Activated CD4-positive, alpha-beta T cell treated with anti-CD3 and anti-CD28 coated beads, Interleukin-2, Interleukin-4, amounts not matched to agents 100 ng/mL and 50 ng/mL, durations not matched to agents 16 hours and 8 hours (primary cell): ENCODE measurements at regions not wholly inside any gene's neighbourhood (a gene's known extent, or its start where the extent isn't known, plus 50 kb on each side); places are given as distances from the start of the nearest gene placed in this dataset.

Source experiments
- DNase-seq: peaks from one replicate; pipeline ENCODE4 v3.0.0-alpha.2; 2020; ENCODE audit warnings: low spot score

DNA sequence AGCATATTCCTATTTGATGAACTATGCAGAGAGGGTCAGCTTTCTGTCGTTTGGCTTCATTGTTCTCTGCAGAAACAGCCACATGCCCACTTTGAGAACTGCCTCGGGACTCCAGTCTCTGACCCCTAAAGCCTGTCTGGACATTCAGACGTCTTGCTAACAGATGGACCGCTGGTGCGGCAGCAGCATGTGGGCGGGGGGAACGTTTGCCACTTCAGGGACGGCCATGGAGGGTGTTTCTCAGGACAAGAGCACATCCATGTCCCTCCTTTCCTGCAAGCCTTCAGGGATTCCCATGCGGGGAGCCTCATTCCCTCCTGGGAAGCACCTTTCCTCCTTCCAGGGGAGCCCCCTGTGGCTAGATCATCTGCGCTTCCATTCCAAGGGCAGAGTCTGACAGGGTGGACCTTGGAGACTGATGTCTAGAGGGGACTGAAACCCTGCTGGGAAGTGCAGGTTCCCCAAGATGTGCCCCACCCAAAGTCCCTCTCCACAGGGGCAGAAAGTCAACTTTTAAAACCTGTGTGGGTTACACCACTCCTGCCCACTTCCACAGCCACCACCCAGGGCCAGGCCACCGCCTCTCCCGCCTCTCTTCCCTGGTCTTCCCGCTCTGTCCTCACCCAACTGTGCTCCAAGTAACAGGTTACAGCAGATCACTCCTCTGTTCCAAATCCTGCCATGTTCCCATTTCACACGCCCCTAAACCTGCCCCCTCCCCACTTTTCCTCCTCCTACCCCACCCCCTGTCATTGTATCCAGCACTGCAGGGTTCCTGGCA is 94.8 kb upstream of the PMEPA1 start:
- DNase-seq: no peak

DNA sequence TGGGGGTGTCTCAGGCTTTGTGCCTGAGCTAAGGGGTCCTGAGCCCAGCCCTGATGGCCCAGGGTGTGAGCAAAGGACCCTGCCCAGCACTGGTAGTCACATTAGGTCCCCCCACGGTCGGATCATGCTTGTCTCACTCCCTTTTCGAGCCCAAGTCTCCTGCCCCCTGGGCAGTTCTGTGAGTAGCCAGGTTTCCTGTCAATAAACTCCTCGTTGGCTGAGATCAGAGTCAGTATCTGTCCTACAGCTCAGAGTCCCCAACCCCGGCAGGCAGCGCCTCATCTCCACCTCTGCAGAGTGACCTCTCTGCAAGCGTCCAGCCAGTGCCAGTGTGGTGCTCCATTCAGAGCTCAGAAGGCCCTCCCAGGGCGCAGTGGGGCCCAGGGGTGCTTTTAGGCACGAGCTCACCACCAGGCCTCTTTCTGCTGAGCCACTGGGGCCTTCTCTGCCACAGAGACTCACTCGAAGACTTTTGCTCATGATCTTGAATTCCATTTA is 93.7 kb upstream of the PMEPA1 start:
- no peak for DNase-seq

DNA sequence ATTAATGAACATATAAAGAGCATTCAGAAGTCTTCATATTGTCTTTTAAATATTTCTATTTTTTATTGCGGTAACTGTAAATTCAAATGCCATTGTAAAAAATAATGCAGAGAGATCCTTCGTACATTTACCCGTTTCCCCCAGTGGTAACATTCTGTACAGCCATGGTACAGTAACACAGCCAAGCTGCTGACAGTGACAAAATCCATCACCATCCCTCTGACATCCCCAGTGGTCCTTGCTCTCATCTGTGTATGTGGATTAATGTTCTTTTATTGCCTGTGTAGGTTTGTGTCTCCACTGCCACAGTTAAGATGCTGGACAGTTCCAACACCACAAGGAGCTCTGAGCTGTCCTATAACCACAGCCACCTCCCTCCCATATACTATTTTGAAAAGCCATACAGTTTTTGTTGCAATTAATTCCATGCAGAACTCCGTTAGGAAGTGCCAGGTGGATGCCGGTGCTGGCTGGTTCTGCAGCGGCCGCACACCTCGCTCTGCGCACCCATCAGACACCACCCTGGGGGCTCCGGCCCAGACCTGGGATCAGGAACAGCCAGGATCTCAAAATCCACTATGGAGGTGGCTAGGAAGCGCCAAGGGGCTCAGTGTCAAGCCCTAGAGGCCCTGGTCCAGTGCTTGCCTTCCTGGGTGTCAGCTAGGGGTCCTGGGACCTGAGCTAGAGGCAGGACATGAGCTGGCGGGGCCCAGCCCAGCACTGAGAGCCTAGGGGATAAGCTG is 93.1 kb upstream of the PMEPA1 start:
- DNase-seq: no peak

DNA sequence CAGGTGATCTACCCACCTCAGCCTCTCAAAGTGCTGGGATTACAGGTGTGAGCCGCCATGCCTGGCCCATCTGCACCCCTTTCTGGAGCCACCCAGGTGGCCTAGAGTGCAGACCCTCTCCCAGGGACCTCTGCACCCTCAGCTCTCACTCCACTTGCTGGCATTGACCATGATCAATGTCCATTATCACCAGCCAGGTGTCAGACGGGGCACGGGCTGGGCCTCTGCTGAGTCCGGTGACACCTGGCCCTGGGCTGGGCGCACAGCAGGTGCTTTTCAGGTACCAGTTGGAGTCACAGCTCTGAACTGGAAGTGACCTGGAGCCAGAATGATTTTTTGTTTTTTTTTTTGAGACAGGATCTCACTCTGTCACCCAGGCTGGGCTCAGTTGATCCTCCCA is 91.8 kb upstream of the PMEPA1 start:
- DNase-seq: no peak

DNA sequence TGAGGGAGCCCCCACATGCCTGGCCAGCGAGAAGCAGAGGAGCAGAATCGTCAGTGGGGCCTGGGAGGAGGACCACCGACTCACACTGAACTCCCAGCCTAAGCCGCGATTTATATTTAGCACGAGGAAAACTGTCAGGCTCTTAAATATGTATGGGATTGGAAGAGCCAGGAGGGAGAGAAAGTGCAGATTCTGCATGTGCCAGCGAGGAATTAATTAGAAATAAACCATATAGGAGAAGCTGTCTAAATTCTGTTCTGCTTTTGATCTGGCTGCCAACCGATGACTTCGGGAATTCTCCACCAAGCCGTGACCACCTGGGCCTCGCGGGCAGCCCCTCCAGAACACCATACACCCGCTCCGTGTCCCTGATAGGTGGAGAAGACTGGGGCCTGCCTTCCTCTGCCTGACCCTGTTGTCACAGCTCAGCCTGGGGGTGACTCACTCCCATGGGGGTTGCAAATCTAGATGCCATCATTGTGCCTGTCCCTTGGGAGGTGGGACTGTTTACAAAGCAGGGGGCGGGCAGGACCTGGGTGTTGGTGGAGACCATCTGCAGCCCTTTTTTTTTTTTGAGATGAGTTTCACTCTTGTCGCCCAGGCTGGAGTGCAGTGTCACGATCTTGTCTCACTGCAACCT is 91.1 kb upstream of the PMEPA1 start:
- DNase-seq: no peak

DNA sequence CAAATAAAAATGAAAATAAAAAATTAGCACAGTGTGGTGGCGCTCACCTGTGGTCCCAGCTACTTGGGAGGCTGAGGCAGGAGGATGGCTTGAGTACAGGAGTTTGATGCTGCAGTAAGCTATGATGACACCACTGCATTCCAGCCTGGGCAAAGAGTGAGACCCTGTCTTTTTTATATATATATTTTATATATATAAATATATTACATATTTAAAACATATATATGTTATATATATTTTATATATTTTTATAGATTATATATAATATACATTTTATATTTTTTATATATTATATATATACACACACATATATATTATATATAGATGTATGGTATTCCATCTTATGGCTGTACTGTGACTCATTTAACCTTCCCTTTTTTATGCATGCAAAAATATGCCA is 87.6 kb upstream of the PMEPA1 start:
- DNase-seq: no peak

DNA sequence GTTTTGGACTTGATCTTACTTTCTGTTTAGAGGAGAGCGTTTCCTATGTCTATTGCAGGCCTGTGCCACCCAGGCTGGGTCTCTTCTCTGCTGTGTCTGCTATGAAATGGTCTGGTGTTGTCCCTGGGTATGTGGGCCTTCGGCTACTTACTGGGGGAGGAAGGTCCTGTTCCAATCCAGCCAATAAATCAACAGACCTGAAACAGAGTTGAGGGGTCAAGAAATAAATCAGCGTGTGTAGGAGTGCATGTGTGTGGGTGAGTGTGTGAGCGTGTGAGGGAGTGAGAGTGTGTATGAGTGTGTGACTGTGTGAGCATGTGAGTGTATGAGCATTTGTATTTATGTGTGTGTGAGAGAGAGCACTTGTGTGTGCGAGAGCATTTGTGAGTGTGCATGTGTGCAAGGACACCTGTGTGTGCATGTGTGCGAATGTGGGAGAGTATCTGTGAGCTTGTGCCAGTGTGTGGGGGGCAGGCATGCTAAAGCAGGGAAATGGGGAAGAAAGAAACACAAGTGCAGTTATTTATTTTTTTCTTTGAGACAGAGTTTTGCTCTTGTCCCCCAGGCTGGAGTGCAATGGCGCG is 86.3 kb upstream of the PMEPA1 start:
- DNase-seq: no peak

DNA sequence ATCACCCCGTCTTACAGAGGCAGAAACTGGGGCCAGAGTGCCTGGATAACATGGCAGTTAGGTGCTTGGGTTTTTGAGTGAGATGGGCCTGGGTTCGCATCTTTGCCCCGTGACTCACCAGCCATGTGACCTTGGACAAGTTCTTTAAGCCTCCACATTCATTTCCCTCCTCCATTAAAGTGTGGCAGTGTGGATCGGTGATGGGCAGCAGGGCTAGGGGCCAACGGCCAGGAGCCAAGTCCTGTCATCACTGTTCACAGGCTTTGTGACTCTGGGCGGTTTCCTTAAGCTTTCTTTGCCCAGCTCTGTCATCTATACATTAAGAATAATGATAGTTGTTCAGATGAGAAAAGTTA is 85.5 kb upstream of the PMEPA1 start:
- DNase-seq: no peak

DNA sequence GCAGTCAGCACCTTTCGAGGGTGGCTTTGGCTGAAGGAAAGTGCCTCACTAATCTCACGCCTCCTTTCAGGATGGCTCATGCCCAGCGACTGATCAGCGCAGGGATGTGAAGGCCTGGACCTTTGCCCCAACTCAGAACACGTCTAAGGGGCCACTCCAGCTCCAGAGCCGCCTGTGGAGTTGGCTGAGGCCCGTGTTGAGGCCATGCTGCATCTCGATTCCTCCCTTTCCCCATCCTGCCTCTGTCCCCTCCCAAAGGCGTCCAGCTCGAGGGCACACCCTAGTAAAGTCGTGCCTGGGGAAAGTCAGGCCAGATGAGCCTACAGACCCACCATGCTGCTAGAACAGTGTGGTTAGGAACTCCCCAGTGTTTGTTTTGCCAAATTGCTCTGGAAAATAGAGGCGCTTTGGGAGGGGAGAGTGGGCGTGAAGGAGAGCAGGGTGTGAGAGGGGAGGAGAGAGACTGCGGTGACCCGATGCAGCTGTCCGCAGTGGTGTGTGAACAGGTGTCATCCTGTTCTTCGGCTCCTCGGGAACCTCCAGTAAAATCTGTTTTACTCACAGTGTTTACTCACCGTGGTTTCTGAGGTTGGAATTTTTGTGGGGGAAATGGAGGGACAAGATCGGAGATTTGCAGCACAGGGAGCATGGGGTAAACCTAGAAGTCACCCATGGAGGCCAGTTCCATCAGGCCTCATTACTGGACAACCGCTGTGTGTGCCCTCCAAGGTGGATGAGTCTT is 85.0 kb upstream of the PMEPA1 start:
- no peak for DNase-seq

DNA sequence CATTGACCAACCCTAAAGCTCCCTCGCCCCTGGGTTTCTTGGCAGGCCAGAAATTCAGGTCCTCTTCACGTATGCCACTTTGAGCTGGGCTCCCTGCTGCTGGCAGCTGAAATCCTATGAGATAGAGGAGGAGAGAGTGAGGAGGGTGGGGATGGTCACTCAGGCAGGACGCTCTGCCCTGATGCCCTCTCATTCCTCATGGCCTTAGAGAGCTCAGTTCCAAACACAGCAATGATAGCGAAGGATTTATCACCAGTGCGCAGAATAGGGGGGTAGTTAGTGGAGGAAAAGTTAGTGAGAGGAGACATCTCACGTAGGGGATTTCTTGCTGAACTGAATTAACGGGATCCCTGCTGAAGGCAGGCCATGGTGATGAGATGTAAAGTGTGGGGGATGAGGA is 84.2 kb upstream of the PMEPA1 start:
- DNase-seq: no peak

DNA sequence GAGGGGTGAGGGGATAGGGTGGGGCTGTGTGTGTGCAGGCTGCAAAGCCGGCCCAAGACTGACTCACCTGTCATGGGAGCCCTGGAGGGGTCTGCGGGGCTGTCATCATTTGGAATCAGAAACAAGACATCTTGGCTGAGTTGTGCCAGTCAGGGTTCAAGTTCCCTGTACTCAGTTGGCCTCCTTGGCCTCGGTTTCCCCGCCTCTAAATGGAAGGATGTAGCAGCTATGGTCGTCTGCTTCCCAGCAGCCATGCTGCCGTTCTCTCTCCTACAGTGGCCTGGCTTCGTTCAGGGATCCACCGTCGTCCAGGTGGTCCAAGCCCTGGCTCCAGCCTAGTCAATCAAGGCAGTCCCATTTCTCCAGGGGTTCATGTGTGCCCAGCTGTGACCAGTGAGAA is 83.6 kb upstream of the PMEPA1 start:
- no peak for DNase-seq

DNA sequence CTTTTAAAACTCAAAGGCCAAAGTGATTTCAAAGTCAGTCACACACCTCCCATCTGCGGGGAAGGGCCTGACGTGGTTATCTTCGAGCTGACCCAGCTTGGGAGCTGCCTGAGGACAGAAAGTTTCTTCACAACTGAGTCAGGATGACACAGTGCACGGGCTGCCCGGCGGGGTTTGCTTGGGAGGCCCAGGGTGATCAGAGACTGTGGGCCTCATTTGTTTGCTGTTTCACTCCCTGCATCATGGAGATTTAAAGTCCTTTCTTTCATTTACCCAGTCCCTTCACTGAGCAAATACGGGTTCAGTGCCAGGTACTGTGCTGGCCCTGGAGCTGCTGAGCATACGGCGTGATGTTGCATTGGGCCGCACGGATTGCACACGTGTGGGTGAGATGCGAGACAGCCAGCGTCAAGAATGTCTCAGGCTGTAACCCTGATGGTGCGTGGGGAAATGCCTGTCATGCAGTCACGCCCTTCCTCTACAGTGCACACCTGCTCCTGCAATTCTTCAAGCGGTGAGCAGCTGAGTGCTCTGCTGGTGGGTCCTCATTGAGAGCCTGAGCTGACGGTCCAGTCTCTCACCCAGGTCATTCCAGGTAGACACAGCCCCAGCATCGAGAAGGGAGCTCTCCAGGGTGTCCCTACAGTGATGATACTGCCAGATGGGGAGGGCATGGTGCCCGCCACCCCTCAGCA is 82.7 kb upstream of the PMEPA1 start:
- DNase-seq: no peak

DNA sequence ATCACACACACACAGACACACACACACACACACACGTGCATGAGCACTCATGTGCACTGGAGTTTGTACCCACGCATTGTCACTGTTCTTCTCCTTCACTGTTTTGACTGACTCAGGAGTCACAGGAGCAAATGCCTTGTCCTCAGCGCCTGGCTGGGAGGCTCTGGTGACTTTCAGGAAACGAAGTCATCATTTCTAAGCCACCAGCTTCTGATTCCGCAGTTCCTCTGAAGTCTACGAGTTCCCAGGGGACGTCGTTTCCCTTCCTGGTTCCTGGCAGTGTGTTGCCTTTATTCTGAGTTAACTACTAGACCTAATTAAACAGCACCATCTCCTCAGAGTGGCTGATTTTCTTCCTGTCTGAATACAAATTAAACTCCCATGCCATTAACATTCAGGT is 82.2 kb upstream of the PMEPA1 start:
- no peak for DNase-seq

DNA sequence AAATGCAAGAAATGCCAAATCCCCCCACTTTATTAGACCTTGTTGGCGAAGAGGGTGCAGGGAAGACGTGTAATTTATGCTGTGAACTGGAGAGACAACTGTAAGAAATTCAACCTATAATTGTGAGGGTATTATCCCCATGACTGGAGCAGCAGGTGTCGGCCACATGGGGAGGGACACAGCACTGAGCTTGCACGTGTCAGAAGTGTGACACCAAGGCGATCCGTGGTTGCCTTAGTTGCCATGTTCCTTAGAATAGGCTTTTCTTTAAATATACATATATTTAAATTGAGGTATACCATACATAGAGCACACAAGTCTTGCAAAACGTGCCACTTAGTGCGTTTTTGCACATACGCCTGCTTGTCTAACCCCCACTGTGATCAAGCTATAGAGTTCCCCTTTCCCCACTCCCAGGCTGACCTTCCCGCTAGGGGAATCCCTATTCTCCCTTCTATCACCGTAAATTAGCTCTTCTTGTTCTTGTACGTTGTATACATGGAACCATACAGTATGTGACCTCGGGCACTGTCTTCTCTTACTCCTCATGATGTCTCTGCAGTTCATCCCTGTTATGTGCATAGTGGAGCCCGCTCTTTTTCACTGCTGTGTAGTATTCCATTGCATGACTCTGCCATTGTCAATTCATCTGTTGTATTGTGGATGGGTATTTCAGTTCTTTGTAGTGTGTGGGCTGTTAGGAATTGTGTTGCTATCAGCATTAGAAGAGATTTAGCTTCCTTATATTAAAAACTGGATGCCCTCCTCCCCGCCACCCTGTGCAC is 81.6 kb upstream of the PMEPA1 start:
- no peak for DNase-seq

DNA sequence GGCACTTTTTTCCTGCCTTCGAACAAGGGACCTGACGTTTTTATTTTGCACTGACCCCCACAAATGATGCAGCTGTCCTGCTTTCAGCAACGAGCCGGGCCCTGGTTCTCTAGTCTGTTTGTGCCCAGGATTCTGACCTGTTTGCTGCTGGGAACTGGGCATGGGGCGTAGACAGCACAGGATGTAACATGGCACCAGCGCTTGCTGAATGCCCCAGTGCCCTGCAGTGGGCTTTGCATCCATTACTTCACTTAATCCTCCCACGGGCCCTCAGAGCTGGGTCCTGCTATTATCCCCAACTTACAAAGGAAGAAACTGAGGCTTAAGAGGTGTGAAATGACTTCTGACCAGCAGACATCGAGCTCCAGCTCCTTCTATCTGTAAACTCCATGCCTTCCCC is 80.4 kb upstream of the PMEPA1 start:
- DNase-seq: no peak

DNA sequence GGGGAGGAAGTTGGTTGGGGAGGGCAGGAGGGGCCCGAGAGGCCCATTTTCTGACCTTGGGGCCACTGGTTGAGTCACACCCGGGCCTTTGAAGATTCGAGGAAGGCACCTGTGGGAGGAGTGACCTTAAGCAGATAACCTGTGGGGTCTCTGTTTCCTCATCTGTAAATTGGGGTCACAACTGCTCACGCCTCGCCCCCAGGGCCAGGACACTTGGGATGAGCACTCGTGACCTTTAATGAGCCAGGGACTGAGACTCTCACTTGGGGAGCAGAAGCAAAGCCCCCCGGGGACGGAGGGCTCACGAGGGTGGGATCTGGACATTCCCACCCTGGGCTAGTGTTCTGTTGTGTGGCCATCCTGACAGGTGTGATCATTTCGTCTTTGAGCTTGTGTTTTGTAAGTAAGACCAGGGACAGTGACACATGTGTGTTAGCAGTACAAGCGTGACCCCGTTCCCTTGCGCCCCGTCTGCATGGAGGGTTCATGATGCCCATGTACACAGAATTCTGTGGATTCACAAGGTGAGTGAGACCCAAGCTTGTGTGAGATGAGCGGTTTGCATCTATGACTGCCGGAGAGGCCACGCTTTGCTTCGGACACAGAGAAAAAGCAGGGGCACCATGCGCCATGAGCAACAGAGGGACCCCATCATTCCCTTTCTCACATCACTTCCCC is 79.3 kb upstream of the PMEPA1 start:
- no peak for DNase-seq

DNA sequence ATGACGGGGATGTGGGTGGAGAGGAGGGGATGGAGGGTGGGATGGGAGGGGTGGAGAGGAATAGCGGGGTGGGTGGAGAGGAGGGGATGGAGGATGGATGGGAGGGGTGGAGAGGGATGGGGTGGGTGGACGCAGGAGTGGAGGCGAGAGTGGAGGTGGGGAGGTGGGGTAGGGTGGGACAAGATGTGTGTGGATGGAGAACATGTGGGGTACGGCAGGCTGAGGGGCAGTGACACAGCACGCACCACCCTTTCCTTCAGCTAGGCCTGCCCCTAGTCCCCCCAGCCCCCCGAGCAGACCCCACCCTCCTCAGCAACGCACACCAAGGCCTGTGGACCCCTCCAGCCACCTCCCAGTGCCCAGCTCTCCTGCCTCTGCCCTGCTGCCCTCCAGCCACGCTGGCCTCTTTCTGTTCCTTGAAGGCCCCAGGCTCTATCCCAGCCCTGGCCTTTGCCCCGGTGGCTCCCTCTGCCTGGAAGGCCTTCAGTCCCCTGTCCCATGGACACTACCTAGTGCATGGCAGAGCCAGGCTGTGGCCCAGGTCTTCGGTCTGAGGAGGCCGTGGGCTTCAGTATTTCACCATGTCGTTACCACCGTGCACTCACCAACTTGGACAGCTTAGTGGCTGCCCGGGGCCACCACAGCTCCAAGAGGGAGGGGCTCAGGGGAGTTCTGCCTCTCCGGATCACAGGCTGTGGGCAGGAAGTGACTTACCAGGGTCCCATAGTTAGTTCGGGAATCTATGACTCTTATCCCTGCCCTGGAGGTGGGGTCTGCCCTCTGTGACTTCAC is 78.4 kb upstream of the PMEPA1 start:
- DNase-seq: no peak

DNA sequence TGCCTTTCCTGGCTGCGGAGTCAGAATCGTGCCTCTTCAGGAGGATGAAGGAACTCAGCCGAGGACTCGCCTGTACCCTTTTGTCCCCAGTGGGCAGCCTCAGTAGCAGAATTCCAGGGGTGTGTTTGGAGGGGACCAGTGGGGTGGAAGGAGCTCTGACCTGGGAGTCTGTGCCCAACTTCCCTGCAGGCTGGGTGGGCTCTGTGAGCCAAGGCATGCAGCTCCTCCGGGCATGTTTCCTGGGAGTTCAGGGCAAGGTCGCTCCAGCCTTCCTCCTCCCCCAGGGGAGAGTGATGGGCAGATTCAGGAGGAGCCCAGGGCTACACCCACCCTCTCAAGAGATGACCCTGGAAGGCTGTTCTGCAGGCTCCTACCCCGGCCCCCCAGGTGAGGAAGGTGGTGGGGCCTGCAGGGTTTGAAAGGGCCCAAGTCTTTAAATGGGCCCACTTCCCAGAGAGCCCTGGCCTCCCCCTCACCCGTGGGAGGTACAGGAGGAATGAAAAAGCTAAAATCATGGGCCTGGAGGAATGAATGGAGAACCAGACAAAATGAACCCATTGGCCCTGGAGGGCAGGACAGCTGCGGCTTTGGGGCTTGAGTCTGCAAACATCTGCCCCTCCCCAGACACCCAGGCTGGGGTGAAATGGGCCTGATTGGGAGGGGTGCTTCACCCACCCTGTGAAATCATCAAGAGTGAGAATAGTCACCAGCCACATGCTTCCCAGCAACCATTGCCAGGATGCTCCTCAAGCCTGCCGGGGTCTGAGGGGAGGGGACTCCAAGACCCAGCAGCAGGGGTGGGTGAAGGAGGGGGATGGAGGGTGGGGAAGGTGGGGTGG is 77.6 kb upstream of the PMEPA1 start:
- DNase-seq: no peak
